H1 (cell line): ENCODE measurements at regions not wholly inside any gene's neighbourhood (a gene's known extent, or its start where the extent isn't known, plus 50 kb on each side); places are given as distances from the start of the nearest gene placed in this dataset.

Source experiments
- CTCF ChIA-PET: fragments of 300-600 bp; sonication (Branson Sonifier 250); formaldehyde crosslinking; loops from one replicate; lab custom pipeline; 2021; ENCODE audit not compliant: partially characterized antibody; lab: Charles Lee
- POLR2A ChIA-PET: fragments of 300-600 bp; sonication (Branson Sonifier 250); formaldehyde crosslinking; loops from one replicate; lab custom pipeline; 2021; ENCODE audit warnings: inconsistent platforms; ENCODE audit not compliant: partially characterized antibody; lab: Charles Lee
- DNase-seq, 2 experiments: peaks; one replicate each; pipeline versions ENCODE4 v3.0.0 to v3.0.0-alpha.2; 2010 to 2022; ENCODE audit warnings: low spot score in 2 of 2, low read depth in 1 of 2, mixed read lengths in 1 of 2
- FAIRE-seq: peaks from 2 replicates; lab custom pipeline; 2011; peaks lifted over from hg19 to GRCh38; lab: Jason Lieb, UNC
- H2AFZ ChIP-seq: 2 replicates; pipeline ENCODE4 v1.8.1; 2012; ENCODE audit warnings: low read length, inconsistent platforms
- H2AK5ac ChIP-seq: 2 replicates; pipeline ENCODE4 v1.6.1; 2013; ENCODE audit warnings: low read depth, low read length
- H2BK120ac ChIP-seq: replicated peaks from 2 replicates; pipeline ENCODE3; 2013; ENCODE audit warnings: low read depth, low read length, inconsistent platforms
- H2BK12ac ChIP-seq: 2 replicates; pipeline ENCODE4 v1.6.1; 2013; ENCODE audit warnings: low read depth, low read length
- H2BK15ac ChIP-seq: 2 replicates; pipeline ENCODE4 v1.6.1; 2013; ENCODE audit warnings: low read length
- H2BK20ac ChIP-seq: 2 replicates; pipeline ENCODE4 v1.6.1; 2013; ENCODE audit warnings: low read length
- H2BK5ac ChIP-seq: 2 replicates; pipeline ENCODE4 v1.6.1; 2013; ENCODE audit warnings: low read depth, low read length
- H3K14ac ChIP-seq: 2 replicates; pipeline ENCODE4 v1.6.1; 2013; ENCODE audit warnings: inconsistent platforms; ENCODE audit not compliant: insufficient read length
- H3K18ac ChIP-seq: 2 replicates; pipeline ENCODE4 v1.6.1; 2013; ENCODE audit warnings: low read length; ENCODE audit errors: extremely low read depth
- H3K23ac ChIP-seq: 2 replicates; pipeline ENCODE4 v1.6.1; 2013; ENCODE audit warnings: inconsistent platforms; ENCODE audit not compliant: insufficient read length
- H3K23me2 ChIP-seq: 2 replicates; pipeline ENCODE4 v1.6.1; 2013; ENCODE audit warnings: low read depth, low read length
- H3K27ac ChIP-seq: 2 replicates; pipeline ENCODE4 v1.6.1; 2011; ENCODE audit warnings: low read depth, low read length, inconsistent platforms
- H3K27me3 ChIP-seq, 4 experiments: replicated peaks in 1 of 4; 1 replicate in 1 of 4; 2 replicates in 3 of 4; pipeline versions ENCODE4 v1.6.1 to v1.8.1; 2011 to 2013; ENCODE audit warnings: low read length in 3 of 4, mild to moderate bottlenecking in 3 of 4, inconsistent platforms in 2 of 4, mixed read lengths in 2 of 4, moderate library complexity in 1 of 4; ENCODE audit not compliant: control insufficient read depth in 3 of 4, insufficient read depth in 3 of 4; ENCODE audit errors: extremely low read depth in 1 of 4
- H3K36me3 ChIP-seq, 4 experiments: 2 replicates each; pipeline versions ENCODE4 v1.6.1 to v1.8.1; 2011 to 2013; ENCODE audit warnings: mild to moderate bottlenecking in 4 of 4, low read length in 3 of 4, moderate library complexity in 2 of 4, control low read depth in 1 of 4, inconsistent platforms in 1 of 4; ENCODE audit not compliant: insufficient read depth in 4 of 4, control insufficient read depth in 2 of 4
- H3K4ac ChIP-seq: replicated peaks from 2 replicates; pipeline ENCODE3; 2013; ENCODE audit warnings: low read length, low read depth, mixed read lengths, inconsistent platforms; ENCODE audit not compliant: insufficient read length
- H3K4me1 ChIP-seq, 4 experiments: replicated peaks in 1 of 4; 1 replicate in 1 of 4; 2 replicates in 3 of 4; pipeline versions ENCODE4 v1.6.1 to v1.8.1; 2011 to 2013; ENCODE audit warnings: low read length in 3 of 4, inconsistent platforms in 2 of 4, mixed read lengths in 1 of 4; ENCODE audit not compliant: insufficient read depth in 4 of 4, control insufficient read depth in 3 of 4
- H3K4me2 ChIP-seq, 2 experiments: 2 replicates each; pipeline versions ENCODE4 v1.6.1 to v1.8.1; 2011 to 2013; ENCODE audit warnings: low read depth in 2 of 2, low read length in 2 of 2, control low read depth in 1 of 2, inconsistent platforms in 1 of 2, mild to moderate bottlenecking in 1 of 2; ENCODE audit not compliant: insufficient read depth in 1 of 2
- H3K4me3 ChIP-seq, 4 experiments: fragments of 200-600, 300-600 bp in 1 of 4; sonication (generic), shearing (Covaris generic), sonication (Bioruptor Twin) in 1 of 4; 2 replicates each; pipeline versions ENCODE4 v1.5.1 to v1.8.1; 2011 to 2016; ENCODE audit warnings: low read length in 4 of 4, low read depth in 3 of 4, control low read depth in 2 of 4, inconsistent platforms in 2 of 4, mild to moderate bottlenecking in 2 of 4, mixed read lengths in 1 of 4, moderate library complexity in 1 of 4; ENCODE audit not compliant: insufficient read depth in 2 of 4; ENCODE audit errors: extremely low read depth in 1 of 4
- H3K56ac ChIP-seq: replicated peaks from 2 replicates; pipeline ENCODE3; 2013; ENCODE audit warnings: low read depth, mild to moderate bottlenecking, mixed read lengths, low read length, inconsistent platforms; ENCODE audit not compliant: insufficient read length
- H3K79me1 ChIP-seq: 2 replicates; pipeline ENCODE4 v1.6.1; 2013; ENCODE audit warnings: low read depth, low read length, control low read depth
- H3K79me2 ChIP-seq, 2 experiments: 2 replicates each; pipeline versions ENCODE4 v1.6.1 to v1.8.1; 2012 to 2013; ENCODE audit warnings: low read length in 2 of 2, mild to moderate bottlenecking in 2 of 2, inconsistent platforms in 1 of 2; ENCODE audit not compliant: insufficient read depth in 2 of 2, control insufficient read depth in 1 of 2
- H3K9ac ChIP-seq, 4 experiments: replicated peaks in 1 of 4; 1 replicate in 1 of 4; 2 replicates in 3 of 4; pipeline versions ENCODE4 v1.6.1 to v1.8.1; 2011 to 2013; ENCODE audit warnings: low read depth in 3 of 4, low read length in 3 of 4, control low read depth in 2 of 4, mild to moderate bottlenecking in 2 of 4, moderate library complexity in 2 of 4, inconsistent platforms in 1 of 4; ENCODE audit errors: extremely low read depth in 1 of 4
- H3K9me3 ChIP-seq, 2 experiments: 2 replicates each; pipeline versions ENCODE4 v1.6.1 to v1.8.1; 2012 to 2013; ENCODE audit warnings: mild to moderate bottlenecking in 2 of 2, moderate library complexity in 2 of 2, control low read depth in 1 of 2, inconsistent platforms in 1 of 2, low read depth in 1 of 2, low read length in 1 of 2, mixed read lengths in 1 of 2; ENCODE audit not compliant: insufficient read depth in 2 of 2
- H4K20me1 ChIP-seq, 2 experiments: replicated peaks in 1 of 2; 2 replicates each; pipeline versions ENCODE3 to v1.8.1; 2011 to 2013; ENCODE audit warnings: inconsistent platforms in 2 of 2, low read length in 2 of 2, mild to moderate bottlenecking in 1 of 2; ENCODE audit not compliant: insufficient read depth in 2 of 2, control insufficient read depth in 1 of 2
- H4K5ac ChIP-seq: 2 replicates; pipeline ENCODE4 v1.6.1; 2013; ENCODE audit warnings: low read length, low read depth, mixed read lengths, inconsistent platforms; ENCODE audit not compliant: insufficient read length
- H4K8ac ChIP-seq: 2 replicates; pipeline ENCODE4 v1.8.0; 2013; ENCODE audit warnings: mild to moderate bottlenecking, moderate library complexity, low read length, inconsistent platforms; ENCODE audit not compliant: insufficient read depth; ENCODE audit errors: extremely low read depth
- H4K91ac ChIP-seq: replicated peaks from 2 replicates; pipeline ENCODE3; 2013; ENCODE audit warnings: low read length, mixed read lengths, inconsistent platforms; ENCODE audit not compliant: insufficient read length
- CHD2 ChIP-seq: IDR thresholded peaks from 2 replicates; pipeline ENCODE4 v1.6.1; 2012; ENCODE audit warnings: low read length, improper control_type of control experiment
- EP300 ChIP-seq, 2 experiments: IDR thresholded peaks; 1 replicate in 1 of 2; 2 replicates in 1 of 2; pipeline ENCODE4 v1.6.1; 2011 to 2012; ENCODE audit warnings: low read depth in 2 of 2, low read length in 2 of 2, mild to moderate bottlenecking in 2 of 2, borderline replicate concordance in 1 of 2, inconsistent platforms in 1 of 2, moderate library complexity in 1 of 2
- GABPA ChIP-seq: IDR thresholded peaks from 2 replicates; pipeline ENCODE4 v1.6.1; 2011; ENCODE audit warnings: mild to moderate bottlenecking, low read length, moderate library complexity, borderline replicate concordance; ENCODE audit not compliant: insufficient read depth
- HDAC2 ChIP-seq, 2 experiments: fragments of 300-600 bp in 1 of 2; sonication (generic) in 1 of 2; IDR thresholded peaks; 2 replicates each; pipeline ENCODE4 v1.6.1; 2011 to 2012; ENCODE audit warnings: low read depth in 2 of 2, low read length in 2 of 2, mild to moderate bottlenecking in 2 of 2, moderate library complexity in 2 of 2, borderline replicate concordance in 1 of 2, inconsistent platforms in 1 of 2
- POLR2AphosphoS5 ChIP-seq: IDR thresholded peaks from 2 replicates; pipeline ENCODE4 v1.6.1; 2011; ENCODE audit warnings: low read depth, low read length
- RAD21 ChIP-seq, 2 experiments: IDR thresholded peaks in 1 of 2; conservative IDR thresholded peaks in 1 of 2; 2 replicates each; pipeline ENCODE4 v1.6.1; 2011; ENCODE audit warnings: low read depth in 2 of 2, low read length in 2 of 2, improper control_type of control experiment in 1 of 2, inconsistent platforms in 1 of 2, mild to moderate bottlenecking in 1 of 2, moderate library complexity in 1 of 2
- RNF2 ChIP-seq: fragments of 200-900, 300-1000 bp; sonication (generic); IDR thresholded peaks from 2 replicates; pipeline ENCODE4 v1.7.1; 2016; ENCODE audit warnings: borderline replicate concordance, low read depth, mild to moderate bottlenecking, antibody characterized with exemption, low read length; ENCODE audit not compliant: poor library complexity, severe bottlenecking; ENCODE audit errors: missing control alignments
- RXRA ChIP-seq: IDR thresholded peaks from 2 replicates; pipeline ENCODE4 v1.6.1; 2011; ENCODE audit warnings: low read depth, mild to moderate bottlenecking, low read length, moderate library complexity; ENCODE audit not compliant: insufficient read depth
- SIX5 ChIP-seq: IDR thresholded peaks from 2 replicates; pipeline ENCODE4 v1.6.1; 2011; ENCODE audit warnings: mild to moderate bottlenecking, low read depth, low read length
- TAF1 ChIP-seq: IDR thresholded peaks from 2 replicates; pipeline ENCODE4 v1.6.1; 2011; ENCODE audit warnings: mild to moderate bottlenecking, low read depth, low read length
- TEAD4 ChIP-seq: IDR thresholded peaks from 2 replicates; pipeline ENCODE4 v1.6.1; 2012; ENCODE audit warnings: low read depth, low read length, inconsistent platforms, mixed read lengths
- YY1 ChIP-seq: IDR thresholded peaks from 2 replicates; pipeline ENCODE4 v1.6.1; 2011; ENCODE audit warnings: low read depth, mild to moderate bottlenecking, low read length
- WGBS, 2 experiments: shearing (Covaris generic) in 1 of 2; methylation state at CpG; one replicate each; pipeline versions ENCODE4 v1.1.6 to v1.1.7; 2013 to 2015; ENCODE audit warnings: low lambda C conversion rate in 2 of 2, mixed read lengths in 2 of 2, inconsistent platforms in 1 of 2, low coverage in 1 of 2, missing lambda C conversion rate in 1 of 2; ENCODE audit not compliant: insufficient replicate concordance in 2 of 2, insufficient coverage in 1 of 2, insufficient read length in 1 of 2; ENCODE audit errors: extremely low coverage in 1 of 2, missing lambda C conversion rate in 1 of 2; 5-methylcytosine and 5-hydroxymethylcytosine counted together

DNA sequence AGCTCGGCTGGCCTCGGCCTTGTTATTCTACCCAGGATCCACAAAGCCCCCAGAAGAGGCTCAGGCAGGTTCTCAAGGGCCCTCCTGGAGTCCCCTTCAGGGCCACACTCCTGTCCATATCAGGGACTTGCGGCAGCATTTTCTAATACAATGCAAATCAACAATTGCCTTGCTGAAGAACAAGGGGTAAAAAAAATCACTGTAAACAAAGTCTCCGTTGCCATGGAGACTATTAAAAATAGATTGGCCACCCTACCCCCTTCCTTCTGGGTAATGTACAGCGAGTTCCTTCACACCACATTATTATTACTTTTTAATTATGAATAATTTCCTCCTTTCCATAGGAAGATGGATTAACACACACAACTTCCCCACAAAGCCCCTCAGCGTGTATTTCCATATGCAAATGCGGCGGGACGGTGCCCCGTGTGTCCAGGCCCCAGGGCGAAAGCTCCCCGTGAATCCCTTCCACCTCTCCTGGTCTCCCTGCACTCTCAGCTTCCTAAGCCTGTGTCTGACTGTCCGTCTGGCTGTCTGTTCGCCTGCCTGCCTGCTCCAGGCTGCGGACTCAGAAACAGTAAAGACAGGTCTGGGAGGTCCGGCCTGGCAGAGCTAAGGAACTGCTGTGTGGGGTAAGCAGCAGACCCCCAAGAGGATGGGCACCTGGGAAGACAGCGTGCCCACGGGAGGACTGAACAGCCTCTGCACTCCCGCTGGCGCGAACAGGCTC, 196.6 kb downstream of the RBFOX3 start:
- CTCF ChIA-PET: interaction anchor here (0.6 to 2.3 kb wide), 15 partner anchors 10 to 327 kb away, joined by 3 to 14 read pairs (median 4); no protein-coding TSS in a partner anchor
- TF ChIP-seq HDAC2 (IDR thresholded peaks at IDR 0.05; ENCODE audit: borderline replicate concordance in 1 of 2, low read depth in 2 of 2, low read length in 2 of 2) (no peak), POLR2AphosphoS5 (no peak), RAD21 (IDR thresholded peaks at IDR 0.05 in 1 of 2, conservative IDR thresholded peaks at IDR 0.05 in 1 of 2; ENCODE audit: low read depth in 2 of 2, low read length in 2 of 2) (no peak), CHD2 (no peak), RNF2 (no peak), TEAD4 (no peak), RXRA (no peak), SIX5 (no peak), EP300 (IDR thresholded peaks at IDR 0.05; ENCODE audit: borderline replicate concordance in 1 of 2, low read depth in 2 of 2, low read length in 2 of 2) (no peak), TAF1 (no peak), GABPA (no peak), YY1 (no peak)

More for the DNA sequence above, 196.6 kb downstream of the RBFOX3 start:
- H3K23ac ChIP-seq: no peak overlapping the region
- H2BK120ac ChIP-seq: no peak overlapping the region
- H3K36me3 ChIP-seq: no peaks in the 10 kb centered on the region
- no peak for FAIRE-seq
- no peak overlapping the region for H4K8ac ChIP-seq
- no peak overlapping the region for H3K14ac ChIP-seq
- H3K79me2 ChIP-seq: no peaks in the 10 kb centered on the region
- WGBS, 2 experiments: 83% methylated on average over 20 of the region's 21 CpGs; no CpG with 5 or more reads in 1 of the 2 experiments
- H3K27me3 ChIP-seq: no peaks in the 10 kb centered on the region
- H3K4me1 ChIP-seq: peaks cover 0 to 9% (median 3%) of the 10 kb centered on the region in 4 experiments; a peak in 4 of 7 replicates
- no peaks in the 10 kb centered on the region for H3K9me3 ChIP-seq
- H3K4ac ChIP-seq: no peak overlapping the region
- H3K4me3 ChIP-seq: no peak overlapping the region
- POLR2A ChIA-PET: interaction anchor here (0.6 to 0.7 kb wide), 2 partner anchors 13 to 39 kb away, joined by 3 read pairs; no protein-coding TSS in a partner anchor
- no peak overlapping the region for H2AK5ac ChIP-seq
- H4K5ac ChIP-seq: no peak overlapping the region
- H2BK15ac ChIP-seq: no peak overlapping the region
- H2BK12ac ChIP-seq: 0 out of 2 replicates have a peak overlapping the region, but pooled peaks have one; percentile 3
- no peak overlapping the region for H3K27ac ChIP-seq
- H2AFZ ChIP-seq: no peak overlapping the region
- no peak overlapping the region for H3K18ac ChIP-seq
- no peaks in the 10 kb centered on the region for H3K79me1 ChIP-seq
- H4K91ac ChIP-seq: no peak overlapping the region
- H4K20me1 ChIP-seq: peaks cover 0 to 7% of the 10 kb centered on the region in 2 experiments
- H2BK20ac ChIP-seq: no peak overlapping the region
- H2BK5ac ChIP-seq: no peak overlapping the region
- H3K9ac ChIP-seq: no peak overlapping the region
- no peak overlapping the region for H3K4me2 ChIP-seq
- H3K56ac ChIP-seq: no peak overlapping the region
- H3K23me2 ChIP-seq: peaks cover 9% of the 10 kb centered on the region; the same call in 1 of the 2 replicates
- no peak for DNase-seq
